ENCODE measurements at regions not wholly inside any gene's neighbourhood (a gene's known extent, or its start where the extent isn't known, plus 50 kb on each side); places are given as distances from the start of the nearest gene placed in this dataset.

DNA sequence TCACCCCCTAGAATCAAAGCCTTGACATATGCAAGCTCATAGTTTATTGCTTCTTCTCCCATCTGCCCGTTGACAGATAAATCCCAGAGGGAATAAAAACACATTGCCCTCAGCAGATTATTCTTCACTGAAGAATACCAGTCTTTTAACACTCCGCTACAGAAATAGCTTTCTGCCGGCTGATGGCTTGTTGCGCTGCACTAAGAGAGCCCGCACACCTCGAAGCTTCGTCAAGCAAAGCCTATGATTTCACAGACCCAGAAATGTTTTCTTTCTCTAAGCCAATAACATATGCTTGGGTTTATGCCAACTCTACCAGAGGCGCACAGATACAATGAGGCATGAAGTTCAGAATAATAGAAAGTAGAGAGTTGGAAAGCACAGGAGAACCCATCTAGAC lies 208.9 kb upstream of the FOXQ1 start (continued):
- TF ChIP-seq, protein P1, sequence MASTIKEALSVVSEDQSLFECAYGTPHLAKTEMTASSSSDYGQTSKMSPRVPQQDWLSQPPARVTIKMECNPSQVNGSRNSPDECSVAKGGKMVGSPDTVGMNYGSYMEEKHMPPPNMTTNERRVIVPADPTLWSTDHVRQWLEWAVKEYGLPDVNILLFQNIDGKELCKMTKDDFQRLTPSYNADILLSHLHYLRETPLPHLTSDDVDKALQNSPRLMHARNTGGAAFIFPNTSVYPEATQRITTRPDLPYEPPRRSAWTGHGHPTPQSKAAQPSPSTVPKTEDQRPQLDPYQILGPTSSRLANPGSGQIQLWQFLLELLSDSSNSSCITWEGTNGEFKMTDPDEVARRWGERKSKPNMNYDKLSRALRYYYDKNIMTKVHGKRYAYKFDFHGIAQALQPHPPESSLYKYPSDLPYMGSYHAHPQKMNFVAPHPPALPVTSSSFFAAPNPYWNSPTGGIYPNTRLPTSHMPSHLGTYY (CRISPR knock-in tag; IDR thresholded peaks at IDR 0.05): no peak
- TF ChIP-seq, protein P2, sequence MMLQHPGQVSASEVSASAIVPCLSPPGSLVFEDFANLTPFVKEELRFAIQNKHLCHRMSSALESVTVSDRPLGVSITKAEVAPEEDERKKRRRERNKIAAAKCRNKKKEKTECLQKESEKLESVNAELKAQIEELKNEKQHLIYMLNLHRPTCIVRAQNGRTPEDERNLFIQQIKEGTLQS (CRISPR knock-in tag; conservative IDR thresholded peaks at IDR 0.05): no peak
- TF ChIP-seq, protein P3, sequence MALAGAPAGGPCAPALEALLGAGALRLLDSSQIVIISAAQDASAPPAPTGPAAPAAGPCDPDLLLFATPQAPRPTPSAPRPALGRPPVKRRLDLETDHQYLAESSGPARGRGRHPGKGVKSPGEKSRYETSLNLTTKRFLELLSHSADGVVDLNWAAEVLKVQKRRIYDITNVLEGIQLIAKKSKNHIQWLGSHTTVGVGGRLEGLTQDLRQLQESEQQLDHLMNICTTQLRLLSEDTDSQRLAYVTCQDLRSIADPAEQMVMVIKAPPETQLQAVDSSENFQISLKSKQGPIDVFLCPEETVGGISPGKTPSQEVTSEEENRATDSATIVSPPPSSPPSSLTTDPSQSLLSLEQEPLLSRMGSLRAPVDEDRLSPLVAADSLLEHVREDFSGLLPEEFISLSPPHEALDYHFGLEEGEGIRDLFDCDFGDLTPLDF (CRISPR knock-in tag; IDR thresholded peaks at IDR 0.05): no peak

DNA sequence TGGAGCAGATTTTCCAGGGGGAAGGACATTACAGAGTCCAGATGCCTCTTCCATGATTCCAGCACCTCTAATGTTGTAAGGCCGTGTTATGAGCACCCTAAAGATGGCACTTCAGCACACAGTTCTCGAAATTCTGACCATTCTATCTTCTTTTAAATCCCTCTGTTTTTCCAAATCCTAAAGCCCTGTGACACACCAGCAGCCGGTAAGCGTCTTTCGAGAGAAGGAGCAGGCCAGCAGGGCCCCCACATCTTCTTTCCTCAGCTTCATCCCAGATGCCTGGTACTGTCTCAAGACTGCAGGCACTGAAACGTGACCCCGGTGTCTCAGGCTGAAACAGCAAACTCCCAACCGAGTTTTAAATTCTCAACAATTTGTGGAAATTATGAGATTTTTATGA lies 211.6 kb upstream of the FOXQ1 start:
- no peak overlapping the region for H3K27ac Mint-ChIP-seq
- ATAC-seq: no peak
- TF ChIP-seq ZNF121 (CRISPR knock-in tag; IDR thresholded peaks at IDR 0.05): no peak
- TF ChIP-seq ZBTB21 (CRISPR knock-in tag; IDR thresholded peaks at IDR 0.05; ENCODE audit: borderline replicate concordance): no peak
- no peak for TF ChIP-seq CBFB (CRISPR knock-in tag; IDR thresholded peaks at IDR 0.05; ENCODE audit: low read depth)
- TF ChIP-seq, protein P4, sequence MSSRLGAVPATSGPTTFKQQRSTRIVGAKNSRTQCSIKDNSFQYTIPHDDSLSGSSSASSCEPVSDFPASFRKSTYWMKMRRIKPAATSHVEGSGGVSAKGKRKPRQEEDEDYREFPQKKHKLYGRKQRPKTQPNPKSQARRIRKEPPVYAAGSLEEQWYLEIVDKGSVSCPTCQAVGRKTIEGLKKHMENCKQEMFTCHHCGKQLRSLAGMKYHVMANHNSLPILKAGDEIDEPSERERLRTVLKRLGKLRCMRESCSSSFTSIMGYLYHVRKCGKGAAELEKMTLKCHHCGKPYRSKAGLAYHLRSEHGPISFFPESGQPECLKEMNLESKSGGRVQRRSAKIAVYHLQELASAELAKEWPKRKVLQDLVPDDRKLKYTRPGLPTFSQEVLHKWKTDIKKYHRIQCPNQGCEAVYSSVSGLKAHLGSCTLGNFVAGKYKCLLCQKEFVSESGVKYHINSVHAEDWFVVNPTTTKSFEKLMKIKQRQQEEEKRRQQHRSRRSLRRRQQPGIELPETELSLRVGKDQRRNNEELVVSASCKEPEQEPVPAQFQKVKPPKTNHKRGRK (CRISPR knock-in tag; IDR thresholded peaks at IDR 0.05; ENCODE audit: borderline replicate concordance): no peak
- no peak for TF ChIP-seq NFE2L1 (CRISPR knock-in tag; IDR thresholded peaks at IDR 0.05)
- TF ChIP-seq RORB (CRISPR knock-in tag; IDR thresholded peaks at IDR 0.05): no peak
- TF ChIP-seq, protein P2 (CRISPR knock-in tag; conservative IDR thresholded peaks at IDR 0.05): no peak
- no peak for TF ChIP-seq ELF4 (CRISPR knock-in tag; IDR thresholded peaks at IDR 0.05; ENCODE audit: low read depth)
- TF ChIP-seq HMGA2 (CRISPR knock-in tag; IDR thresholded peaks at IDR 0.05): no peak
- TF ChIP-seq, protein P5, sequence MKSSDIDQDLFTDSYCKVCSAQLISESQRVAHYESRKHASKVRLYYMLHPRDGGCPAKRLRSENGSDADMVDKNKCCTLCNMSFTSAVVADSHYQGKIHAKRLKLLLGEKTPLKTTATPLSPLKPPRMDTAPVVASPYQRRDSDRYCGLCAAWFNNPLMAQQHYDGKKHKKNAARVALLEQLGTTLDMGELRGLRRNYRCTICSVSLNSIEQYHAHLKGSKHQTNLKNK (CRISPR knock-in tag; IDR thresholded peaks at IDR 0.05): no peak
- TF ChIP-seq NR1H2 (CRISPR knock-in tag; IDR thresholded peaks at IDR 0.05): no peak
- no peak for TF ChIP-seq ATF1 (CRISPR knock-in tag; IDR thresholded peaks at IDR 0.05)
- no peak for TF ChIP-seq SP1 (CRISPR knock-in tag; conservative IDR thresholded peaks at IDR 0.05)
- no peak for TF ChIP-seq ZNF138 (CRISPR knock-in tag; conservative IDR thresholded peaks at IDR 0.05)
- TF ChIP-seq, protein P6, sequence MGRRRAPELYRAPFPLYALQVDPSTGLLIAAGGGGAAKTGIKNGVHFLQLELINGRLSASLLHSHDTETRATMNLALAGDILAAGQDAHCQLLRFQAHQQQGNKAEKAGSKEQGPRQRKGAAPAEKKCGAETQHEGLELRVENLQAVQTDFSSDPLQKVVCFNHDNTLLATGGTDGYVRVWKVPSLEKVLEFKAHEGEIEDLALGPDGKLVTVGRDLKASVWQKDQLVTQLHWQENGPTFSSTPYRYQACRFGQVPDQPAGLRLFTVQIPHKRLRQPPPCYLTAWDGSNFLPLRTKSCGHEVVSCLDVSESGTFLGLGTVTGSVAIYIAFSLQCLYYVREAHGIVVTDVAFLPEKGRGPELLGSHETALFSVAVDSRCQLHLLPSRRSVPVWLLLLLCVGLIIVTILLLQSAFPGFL (CRISPR knock-in tag; IDR thresholded peaks at IDR 0.05; ENCODE audit: borderline replicate concordance): no peak
- TF ChIP-seq TCF7 (CRISPR knock-in tag; IDR thresholded peaks at IDR 0.05; ENCODE audit: low read depth): no peak
- peaks cover 84% of the 10 kb centered on the region for H3K27me3 Mint-ChIP-seq (ENCODE audit: low read depth)
- H3K9me3 Mint-ChIP-seq: peaks cover 3% of the 10 kb centered on the region; the same call in 1 of the 2 replicates
- no peaks in the 10 kb centered on the region for H3K36me3 Mint-ChIP-seq
- peaks cover 29% of the 10 kb centered on the region for H3K4me1 Mint-ChIP-seq
- CTCF ChIA-PET: no interaction called here
- DNase-seq (ENCODE audit: low spot score): no peak
- no peak overlapping the region for H3K4me3 Mint-ChIP-seq
- POLR2A ChIA-PET: no interaction called here

DNA sequence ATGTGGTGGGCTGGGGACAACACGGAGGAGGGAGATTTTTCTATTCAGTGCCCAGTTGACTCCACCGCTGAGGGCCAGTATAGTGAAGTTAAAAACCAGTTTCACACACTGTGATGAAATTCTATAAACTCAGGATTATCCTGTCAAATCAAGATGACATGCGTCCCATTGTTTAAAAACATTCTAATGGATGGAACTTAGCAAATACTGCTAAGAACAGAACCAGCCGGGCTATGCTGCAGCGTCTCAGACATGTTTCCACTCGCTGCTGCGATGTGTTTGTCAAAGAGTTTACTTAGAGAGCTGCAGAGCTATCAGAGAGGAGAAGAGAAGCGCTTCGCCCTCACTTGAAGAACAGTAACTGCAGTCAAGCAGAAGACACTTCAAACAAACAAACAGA lies 212.6 kb upstream of the FOXQ1 start:
- Mint-ChIP-seq H3K4me1 (peaks cover 19% of the 10 kb centered on the region), H3K9me3 (peaks cover 3% of the 10 kb centered on the region; the same call in 1 of the 2 replicates), H3K27me3 (ENCODE audit: low read depth) (peaks cover 74% of the 10 kb centered on the region), H3K36me3 (no peaks in the 10 kb centered on the region), H3K4me3 (no peak overlapping the region), H3K27ac (no peak overlapping the region)
- CTCF ChIA-PET: no interaction called here
- ATAC-seq (no peak), DNase-seq (ENCODE audit: low spot score) (no peak)
- POLR2A ChIA-PET: no interaction called here
- no peak for TF ChIP-seq ZNF219 (CRISPR knock-in tag; IDR thresholded peaks at IDR 0.05; ENCODE audit: borderline replicate concordance)
- TF ChIP-seq ZNF263 (CRISPR knock-in tag; IDR thresholded peaks at IDR 0.05; ENCODE audit: low read depth): no peak
- TF ChIP-seq, protein P2 (CRISPR knock-in tag; conservative IDR thresholded peaks at IDR 0.05): no peak
